Neural progenitor cell (in vitro differentiated cells): ENCODE measurements at regions not wholly inside any gene's neighbourhood (a gene's known extent, or its start where the extent isn't known, plus 50 kb on each side); places are given as distances from the start of the nearest gene placed in this dataset.

ENCODE experiments used
- CTCF ChIP-seq: fragments of 200-600 bp; sonication (generic); IDR thresholded peaks from 2 replicates; pipeline ENCODE4 v1.5.1; 2017; ENCODE audit warnings: antibody characterized with exemption, mild to moderate bottlenecking
- EZH2 ChIP-seq: fragments of 200-600 bp; sonication (generic); IDR thresholded peaks from 2 replicates; pipeline ENCODE4 v1.6.1; 2017; ENCODE audit warnings: antibody characterized with exemption, mild to moderate bottlenecking, moderate library complexity

- TF ChIP-seq EZH2 (no peak), CTCF (no peak)
Measured at GRCh38 chr9:99762470-99762869, 59.2 kb upstream of the NR4A3 start.
